H7 (cell line): ENCODE measurements at regions not wholly inside any gene's neighbourhood (a gene's known extent, or its start where the extent isn't known, plus 50 kb on each side); places are given as distances from the start of the nearest gene placed in this dataset.
"Not testable (repeated sequence)": the region's sequence is repeated elsewhere in the genome, so short reads cannot be mapped to it uniquely, and the experiment has no call there.

Source experiments
- DNase-seq: peaks from one replicate; pipeline ENCODE4 v3.0.0; 2012
- H3K27me3 ChIP-seq: 2 replicates; pipeline ENCODE4 v1.6.0; 2011; ENCODE audit warnings: mild to moderate bottlenecking, low read length; ENCODE audit not compliant: control insufficient read depth, insufficient read depth
- H3K36me3 ChIP-seq: replicated peaks from 2 replicates; pipeline ENCODE4 v1.5.1; 2011; ENCODE audit warnings: low read length; ENCODE audit not compliant: control insufficient read depth, insufficient read depth
- H3K4me3 ChIP-seq: 2 replicates; pipeline ENCODE4 v1.5.1; 2011; ENCODE audit warnings: low read depth, mild to moderate bottlenecking, control low read depth, low read length, moderate library complexity; ENCODE audit not compliant: insufficient read depth

DNA sequence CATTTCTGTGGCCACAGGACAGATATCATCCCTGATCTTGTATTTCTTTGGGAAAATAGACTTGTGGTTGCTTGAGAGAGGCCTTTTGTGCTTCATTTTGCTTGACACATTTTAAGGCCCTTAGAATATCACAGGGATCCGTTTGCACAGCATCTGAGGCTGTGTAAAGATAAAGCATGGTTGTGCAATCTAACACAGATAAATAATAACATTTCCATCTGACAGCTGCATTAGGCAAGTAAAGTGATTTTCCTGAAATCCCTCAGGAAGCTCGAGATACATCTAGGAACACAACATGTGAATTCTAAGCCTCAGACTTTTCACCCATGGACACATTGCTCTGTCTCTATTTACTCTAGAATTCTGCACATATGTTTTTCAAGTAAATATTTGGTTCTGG is 212.8 kb upstream of the ADAMTSL1 start:
- H3K4me3 ChIP-seq: no peak overlapping the region
- no peaks in the 10 kb centered on the region for H3K27me3 ChIP-seq
- H3K36me3 ChIP-seq: no peaks in the 10 kb centered on the region
- DNase-seq: no peak

DNA sequence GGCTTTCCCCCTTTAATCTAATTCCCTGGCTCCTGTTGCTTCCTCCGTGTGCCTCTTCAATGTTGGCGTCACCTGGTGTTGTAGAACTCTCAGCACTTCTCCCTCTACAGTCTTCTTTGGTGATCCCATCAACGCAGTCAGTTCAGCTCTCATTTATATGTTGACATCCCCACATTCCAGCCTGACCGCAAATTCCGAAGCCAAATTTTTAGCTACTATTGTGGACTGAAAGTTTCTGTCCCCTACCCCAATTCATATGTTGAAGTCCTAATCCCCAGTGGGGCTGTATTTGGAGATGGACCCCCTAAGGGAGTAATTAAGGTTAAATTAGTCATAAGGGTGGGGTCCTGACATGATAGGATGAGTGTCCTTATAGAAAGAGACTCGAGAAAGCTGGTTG is 210.6 kb upstream of the ADAMTSL1 start:
- Histone ChIP-seq H3K36me3 (no peaks in the 10 kb centered on the region), H3K27me3 (no peaks in the 10 kb centered on the region), H3K4me3 (no peak overlapping the region)
- DNase-seq: no peak

GRCh38 chr9:18268381-18268780 is 205.6 kb upstream of the ADAMTSL1 start:
- Histone ChIP-seq H3K4me3 (no peak overlapping the region), H3K36me3 (no peaks in the 10 kb centered on the region), H3K27me3 (no peaks in the 10 kb centered on the region)
- no peak for DNase-seq

DNA sequence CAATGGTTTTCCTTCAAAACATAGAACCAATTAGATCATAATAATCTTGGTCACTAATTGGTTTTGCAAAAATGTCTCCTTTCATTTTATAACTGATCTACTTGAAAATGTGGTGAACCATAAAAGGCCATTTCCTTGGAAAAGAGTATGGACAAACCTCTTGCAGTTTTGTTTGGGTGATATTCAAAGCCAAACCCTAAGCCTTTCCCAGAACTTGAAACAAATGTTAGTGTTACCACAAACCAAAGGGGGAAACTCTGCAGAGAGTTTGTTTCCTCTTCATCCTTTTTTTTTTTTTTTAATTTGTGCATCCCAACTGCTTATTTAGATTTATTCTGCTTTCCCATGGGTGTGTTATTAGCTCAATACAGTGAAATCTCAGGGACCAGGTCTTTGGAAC is 204.4 kb upstream of the ADAMTSL1 start:
- DNase-seq: no peak
- H3K27me3 ChIP-seq: no peaks in the 10 kb centered on the region
- H3K36me3 ChIP-seq: no peaks in the 10 kb centered on the region
- no peak overlapping the region for H3K4me3 ChIP-seq

- Histone ChIP-seq H3K36me3 (no peaks in the 10 kb centered on the region), H3K4me3 (no peak overlapping the region), H3K27me3 (no peaks in the 10 kb centered on the region)
- no peak for DNase-seq
Observed at GRCh38 chr9:18274693-18275092, 199.3 kb upstream of the ADAMTSL1 start.

GRCh38 chr9:18275313-18275990 is 198.5 kb upstream of the ADAMTSL1 start:
- no peaks in the 10 kb centered on the region for H3K27me3 ChIP-seq

DNA sequence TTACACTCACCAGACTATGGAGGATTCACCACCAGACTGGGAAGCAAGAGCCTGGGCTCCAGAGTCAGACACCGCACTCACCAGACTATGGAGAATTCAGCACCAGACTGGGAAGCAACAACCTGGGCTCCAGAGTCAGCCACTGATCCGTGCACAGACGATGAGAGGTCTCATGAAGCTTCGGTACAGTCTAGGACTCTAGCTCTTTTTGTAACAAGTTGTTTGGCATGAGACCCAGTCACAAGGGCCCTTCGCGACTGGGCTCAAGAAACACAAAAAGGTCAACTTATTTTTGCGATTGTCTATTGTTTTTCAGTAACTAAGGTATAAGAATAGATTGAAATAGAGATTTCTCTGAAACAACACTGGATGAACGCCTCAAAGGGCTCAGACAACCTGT is 192.7 kb upstream of the ADAMTSL1 start:
- no peak for DNase-seq
- H3K36me3 ChIP-seq: no peaks in the 10 kb centered on the region
- H3K4me3 ChIP-seq: no peak overlapping the region
- H3K27me3 ChIP-seq: no peaks in the 10 kb centered on the region

More at GRCh38 chr9:18275313-18275990, 198.5 kb upstream of the ADAMTSL1 start:
- DNase-seq: no peak
- no peaks in the 10 kb centered on the region for H3K36me3 ChIP-seq
- H3K4me3 ChIP-seq: no peak overlapping the region

DNA sequence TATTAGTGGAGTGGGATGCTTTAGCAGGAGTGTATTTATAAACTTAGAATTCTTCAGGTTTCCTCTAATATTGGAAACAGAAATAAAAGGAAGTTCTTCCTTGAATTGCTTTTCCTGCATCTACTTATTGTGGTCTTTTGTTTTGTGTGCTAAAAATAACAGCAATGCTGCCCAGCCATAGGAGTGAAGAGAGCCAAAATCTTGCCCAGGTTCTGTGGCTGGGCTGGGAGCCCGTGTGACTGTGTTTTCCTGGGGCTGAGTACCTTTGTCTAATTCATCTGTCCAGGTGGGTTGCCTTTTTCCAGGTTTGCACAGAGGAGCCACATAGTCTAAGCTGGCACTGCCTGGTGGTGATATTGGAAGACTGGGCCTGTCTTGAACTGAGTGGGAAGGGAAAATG is 179.7 kb upstream of the ADAMTSL1 start:
- no peak for DNase-seq

GRCh38 chr9:18296702-18297055 is 177.3 kb upstream of the ADAMTSL1 start:
- no peak for DNase-seq
- no peaks in the 10 kb centered on the region for H3K27me3 ChIP-seq
- no peaks in the 10 kb centered on the region for H3K36me3 ChIP-seq
- no peak overlapping the region for H3K4me3 ChIP-seq

More for the DNA sequence above, 179.7 kb upstream of the ADAMTSL1 start:
- H3K4me3 ChIP-seq: no peak overlapping the region
- no peaks in the 10 kb centered on the region for H3K27me3 ChIP-seq
- no peaks in the 10 kb centered on the region for H3K36me3 ChIP-seq

GRCh38 chr9:18297056-18297841 is 176.7 kb upstream of the ADAMTSL1 start:
- no peak overlapping the region for H3K4me3 ChIP-seq
- no peaks in the 10 kb centered on the region for H3K36me3 ChIP-seq
- peak; percentile 76 for DNase-seq
- H3K27me3 ChIP-seq: no peaks in the 10 kb centered on the region

GRCh38 chr9:18299449-18299848 is 174.5 kb upstream of the ADAMTSL1 start:
- no peaks in the 10 kb centered on the region for H3K27me3 ChIP-seq
- no peak overlapping the region for H3K4me3 ChIP-seq
- H3K36me3 ChIP-seq: no peaks in the 10 kb centered on the region
- no peak for DNase-seq

DNA sequence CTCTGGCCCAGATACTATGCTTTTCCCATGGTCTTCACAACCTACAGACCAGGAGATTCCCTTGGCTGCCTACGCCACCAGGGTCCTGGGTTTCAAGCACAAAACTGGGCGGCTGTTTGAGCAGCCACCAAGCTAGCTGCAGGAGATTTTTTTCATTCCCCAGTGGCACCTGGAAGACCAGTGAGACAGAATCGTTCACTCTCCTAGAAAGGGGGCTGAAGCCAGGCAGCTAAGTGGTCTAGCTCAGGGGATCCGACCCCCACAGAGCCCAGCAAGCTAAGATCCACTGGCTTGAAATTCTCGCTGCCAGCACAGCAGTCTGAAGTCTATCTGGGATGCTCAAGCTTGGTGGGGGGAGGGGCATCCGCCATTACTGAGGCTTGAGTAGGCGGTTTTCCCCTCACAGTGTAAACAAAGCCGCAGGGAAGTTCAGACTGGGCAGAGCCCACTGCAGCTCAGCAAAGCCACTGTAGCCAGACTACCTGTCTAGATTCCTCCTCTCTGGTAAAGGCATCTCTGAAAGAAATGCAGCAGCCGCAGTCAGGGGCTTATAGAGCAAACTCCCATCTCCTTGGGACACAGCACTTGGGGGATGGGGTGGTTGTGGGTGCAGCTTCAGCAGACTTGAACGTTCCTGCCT is 168.7 kb upstream of the ADAMTSL1 start:
- H3K4me3 ChIP-seq, H3K36me3 ChIP-seq, H3K27me3 ChIP-seq, DNase-seq: not testable (repeated sequence)

- Histone ChIP-seq H3K4me3 (no peak overlapping the region), H3K27me3 (no peaks in the 10 kb centered on the region)
- DNase-seq: no peak
Observed at GRCh38 chr9:18314316-18314715, 159.6 kb upstream of the ADAMTSL1 start.

DNA sequence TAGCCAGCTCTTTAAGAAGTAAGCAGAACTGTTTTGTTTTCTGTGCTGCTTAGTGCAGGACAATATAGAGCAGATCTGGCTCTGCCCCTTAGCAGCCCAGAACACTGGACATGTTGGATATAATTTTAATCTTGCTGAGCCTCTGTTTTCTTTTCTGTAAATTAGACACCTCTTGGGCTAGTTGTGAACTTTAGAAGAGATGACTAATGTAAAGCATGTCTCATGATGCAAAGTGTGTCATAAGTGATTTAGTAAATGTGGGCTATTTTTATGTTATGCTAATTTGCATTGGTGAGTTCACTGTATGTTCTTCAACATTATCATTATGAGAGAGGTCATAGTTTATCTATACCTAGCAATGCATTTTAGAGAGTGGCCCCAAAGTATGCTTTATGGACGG is 156.1 kb upstream of the ADAMTSL1 start:
- DNase-seq: no peak
- H3K27me3 ChIP-seq: no peaks in the 10 kb centered on the region
- H3K4me3 ChIP-seq: no peak overlapping the region
- no peaks in the 10 kb centered on the region for H3K36me3 ChIP-seq

More at GRCh38 chr9:18314316-18314715, 159.6 kb upstream of the ADAMTSL1 start:
- H3K36me3 ChIP-seq: no peaks in the 10 kb centered on the region

DNA sequence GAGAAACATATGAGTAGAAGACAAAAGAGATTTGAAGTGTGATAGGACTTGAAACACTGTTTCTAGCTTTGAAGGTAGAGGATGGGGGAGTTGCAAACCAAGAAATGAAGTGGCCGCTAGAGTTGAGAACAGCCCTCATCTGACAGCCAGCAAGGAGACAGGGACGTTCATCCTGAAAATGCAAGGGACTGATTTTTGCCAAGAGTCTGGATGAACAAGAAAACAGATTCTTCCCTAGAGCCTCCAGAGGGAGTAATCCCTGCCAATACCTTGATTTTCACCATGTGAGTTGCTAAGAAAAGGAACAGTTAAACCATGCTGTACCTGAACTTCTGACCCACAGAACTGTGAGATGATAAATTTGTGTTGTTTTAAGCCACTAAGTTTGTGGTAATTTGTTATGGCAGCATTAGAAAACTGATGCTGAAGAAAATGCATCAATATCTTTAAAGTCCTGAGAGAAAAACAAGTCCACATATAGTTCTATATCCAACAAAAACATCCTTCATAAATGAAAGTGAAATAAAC is 154.0 kb upstream of the ADAMTSL1 start:
- peak; percentile 16 for DNase-seq

More for the DNA sequence above, 154.0 kb upstream of the ADAMTSL1 start:
- Histone ChIP-seq H3K27me3 (no peaks in the 10 kb centered on the region), H3K4me3 (no peak overlapping the region), H3K36me3 (no peaks in the 10 kb centered on the region)
